Astrocyte of the hippocampus (primary cell): ENCODE measurements at regions not wholly inside any gene's neighbourhood (a gene's known extent, or its start where the extent isn't known, plus 50 kb on each side); places are given as distances from the start of the nearest gene placed in this dataset.

Experiments
- DNase-seq: peaks from one replicate; pipeline ENCODE4 v3.0.0; 2011; ENCODE audit warnings: low read depth, low spot score

GRCh38 chr5:116703941-116704340, 129.3 kb upstream of the SEMA6A start:
- no peak for DNase-seq

GRCh38 chr5:116703328-116703727, 128.7 kb upstream of the SEMA6A start:
- DNase-seq = no peak

GRCh38 chr5:116702776-116703175, 128.2 kb upstream of the SEMA6A start:
- DNase-seq = no peak

- DNase-seq = no peak
Observed at GRCh38 chr5:116699332-116699731, 124.7 kb upstream of the SEMA6A start.

- DNase-seq = peak; percentile 64
Observed at GRCh38 chr5:116696366-116696765, 121.7 kb upstream of the SEMA6A start.

GRCh38 chr5:116695681-116696080, 121.1 kb upstream of the SEMA6A start:
- no peak for DNase-seq

- DNase-seq = no peak
Observed at GRCh38 chr5:116686438-116686837, 111.8 kb upstream of the SEMA6A start.

GRCh38 chr5:116685931-116686330, 111.3 kb upstream of the SEMA6A start:
- no peak for DNase-seq

GRCh38 chr5:116685069-116685468, 110.4 kb upstream of the SEMA6A start:
- no peak for DNase-seq

- DNase-seq = no peak
Observed at GRCh38 chr5:116681334-116682013, 106.9 kb upstream of the SEMA6A start.

GRCh38 chr5:116675626-116675910, 100.9 kb upstream of the SEMA6A start:
- no peak for DNase-seq

GRCh38 chr5:116674881-116675625, 100.4 kb upstream of the SEMA6A start:
- DNase-seq = no peak

GRCh38 chr5:116673453-116673852, 98.8 kb upstream of the SEMA6A start:
- DNase-seq = no peak

GRCh38 chr5:116672203-116672602, 97.6 kb upstream of the SEMA6A start:
- DNase-seq = no peak

- DNase-seq = no peak
Observed at GRCh38 chr5:116671211-116671736, 96.7 kb upstream of the SEMA6A start.

- DNase-seq = peak; percentile 40
Observed at GRCh38 chr5:116669261-116670031, 94.8 kb upstream of the SEMA6A start.

- no peak for DNase-seq
Observed at GRCh38 chr5:116668390-116668789, 93.8 kb upstream of the SEMA6A start.

- DNase-seq = peak; percentile 5
Observed at GRCh38 chr5:116666901-116667300, 92.3 kb upstream of the SEMA6A start.

GRCh38 chr5:116664988-116665387, 90.4 kb upstream of the SEMA6A start:
- no peak for DNase-seq

GRCh38 chr5:116663081-116663480, 88.5 kb upstream of the SEMA6A start:
- DNase-seq = no peak

GRCh38 chr5:116661419-116661818, 86.8 kb upstream of the SEMA6A start:
- no peak for DNase-seq

GRCh38 chr5:116660929-116661328, 86.3 kb upstream of the SEMA6A start:
- DNase-seq = no peak

GRCh38 chr5:116658830-116659229, 84.2 kb upstream of the SEMA6A start:
- no peak for DNase-seq
